Hepatocyte (in vitro differentiated cells): ENCODE measurements at regions not wholly inside any gene's neighbourhood (a gene's known extent, or its start where the extent isn't known, plus 50 kb on each side); places are given as distances from the start of the nearest gene placed in this dataset.

Source experiments
- CTCF ChIP-seq: fragments of 200-600 bp; sonication (generic); IDR thresholded peaks from 2 replicates; pipeline ENCODE4 v1.5.1; 2016; ENCODE audit warnings: antibody characterized with exemption, mild to moderate bottlenecking; ENCODE audit not compliant: poor library complexity
- EZH2 ChIP-seq: fragments of 200-600 bp; sonication (generic); IDR thresholded peaks from 2 replicates; pipeline ENCODE4 v1.6.1; 2016; ENCODE audit warnings: antibody characterized with exemption, mild to moderate bottlenecking, borderline replicate concordance

GRCh38 chr4:19655666-19656065, 596.0 kb upstream of the SLIT2 start:
- TF ChIP-seq CTCF (no peak), EZH2 (no peak)
